H1 (cell line): ENCODE measurements at regions not wholly inside any gene's neighbourhood (a gene's known extent, or its start where the extent isn't known, plus 50 kb on each side); places are given as distances from the start of the nearest gene placed in this dataset.

Experiments used
- ATF3 ChIP-seq: IDR thresholded peaks from 2 replicates; pipeline ENCODE4 v1.6.1; 2011; ENCODE audit warnings: low read depth, mild to moderate bottlenecking, low read length; ENCODE audit not compliant: insufficient read depth
- CTCF ChIP-seq, 3 experiments: IDR thresholded peaks; 1 replicate in 2 of 3; 2 replicates in 1 of 3; pipeline versions ENCODE4 v1.5.1 to v1.6.1; 2011; ENCODE audit warnings: low read length in 3 of 3, mild to moderate bottlenecking in 3 of 3, inconsistent platforms in 2 of 3, low read depth in 1 of 3, moderate library complexity in 1 of 3; ENCODE audit not compliant: insufficient read depth in 1 of 3; ENCODE audit errors: control extremely low read depth in 1 of 3
- EZH2 ChIP-seq: fragments of 200-600 bp; sonication (generic); IDR thresholded peaks from 2 replicates; pipeline ENCODE4 v1.7.1; 2012; ENCODE audit warnings: low read depth, mild to moderate bottlenecking, moderate library complexity, low read length, inconsistent platforms; ENCODE audit not compliant: severe bottlenecking
- RAD21 ChIP-seq, 2 experiments: IDR thresholded peaks in 1 of 2; conservative IDR thresholded peaks in 1 of 2; 2 replicates each; pipeline ENCODE4 v1.6.1; 2011; ENCODE audit warnings: low read depth in 2 of 2, low read length in 2 of 2, improper control_type of control experiment in 1 of 2, inconsistent platforms in 1 of 2, mild to moderate bottlenecking in 1 of 2, moderate library complexity in 1 of 2
- RFX5 ChIP-seq: IDR thresholded peaks from 2 replicates; pipeline ENCODE4 v1.6.1; 2011; ENCODE audit warnings: low read depth, low read length, improper control_type of control experiment, borderline replicate concordance
- USF2 ChIP-seq: IDR thresholded peaks from 2 replicates; pipeline ENCODE4 v1.6.1; 2011; ENCODE audit warnings: low read length, improper control_type of control experiment

- TF ChIP-seq EZH2 (no peak), CTCF (IDR thresholded peaks at IDR 0.05; ENCODE audit: control extremely low read depth in 1 of 3, insufficient read depth in 1 of 3, low read depth in 1 of 3, low read length in 3 of 3) (no peak), RAD21 (IDR thresholded peaks at IDR 0.05 in 1 of 2, conservative IDR thresholded peaks at IDR 0.05 in 1 of 2; ENCODE audit: low read depth in 2 of 2, low read length in 2 of 2) (no peak), RFX5 (no peak), ATF3 (no peak), USF2 (no peak)
These were observed 892.2 kb upstream of the AMELY start for GRCh38 chrY:7803737-7804136.
